ENCODE measurements at regions not wholly inside any gene's neighbourhood (a gene's known extent, or its start where the extent isn't known, plus 50 kb on each side); places are given as distances from the start of the nearest gene placed in this dataset.
A peak's percentile ranks its signal among the peaks of the same experiment; 100 is the strongest.

GRCh38 chr9:82234160-82234943 is 245.8 kb downstream of the SPATA31D1 start:
- no peak overlapping the region for H3K4me3 ChIP-seq
- H3K27me3 ChIP-seq, result no peaks in the 10 kb centered on the region
- no peak overlapping the region for H3K27ac ChIP-seq
- no peak overlapping the region for H3K4me2 ChIP-seq
- no peak for TF ChIP-seq Cebpa-rat (IDR thresholded peaks at IDR 0.05)
- H4K20me1 ChIP-seq, result no peaks in the 10 kb centered on the region
- no peak overlapping the region for H3K9ac ChIP-seq
- peaks cover 38% of the 10 kb centered on the region for H3K9me3 ChIP-seq
- no peaks in the 10 kb centered on the region for H3K4me1 ChIP-seq
- H3K36me3 ChIP-seq, result no peaks in the 10 kb centered on the region

GRCh38 chr9:82242285-82242963 is 253.9 kb downstream of the SPATA31D1 start:
- no peaks in the 10 kb centered on the region for H3K27me3 ChIP-seq
- no peaks in the 10 kb centered on the region for H4K20me1 ChIP-seq
- H3K4me3 ChIP-seq, result no peak overlapping the region
- H3K27ac ChIP-seq, result no peak overlapping the region
- no peak overlapping the region for H3K9ac ChIP-seq
- H3K4me2 ChIP-seq, result no peak overlapping the region
- H3K4me1 ChIP-seq, result peaks cover 16% of the 10 kb centered on the region
- no peaks in the 10 kb centered on the region for H3K36me3 ChIP-seq
- H3K9me3 ChIP-seq, result peaks cover 33% of the 10 kb centered on the region
- TF ChIP-seq Cebpa-rat (IDR thresholded peaks at IDR 0.05), result no peak

- H4K20me1 ChIP-seq, result no peaks in the 10 kb centered on the region
- H3K9me3 ChIP-seq, result peaks cover 10% of the 10 kb centered on the region
- no peak overlapping the region for H3K4me3 ChIP-seq
- no peak for TF ChIP-seq Cebpa-rat (IDR thresholded peaks at IDR 0.05)
- no peak overlapping the region for H3K27ac ChIP-seq
- no peaks in the 10 kb centered on the region for H3K27me3 ChIP-seq
- no peak overlapping the region for H3K9ac ChIP-seq
- peaks cover 16% of the 10 kb centered on the region for H3K4me1 ChIP-seq
- H3K36me3 ChIP-seq, result no peaks in the 10 kb centered on the region
- peak overlapping the region; percentile 37 for H3K4me2 ChIP-seq
Measured at GRCh38 chr9:82247318-82247717, 258.7 kb downstream of the SPATA31D1 start.

DNA sequence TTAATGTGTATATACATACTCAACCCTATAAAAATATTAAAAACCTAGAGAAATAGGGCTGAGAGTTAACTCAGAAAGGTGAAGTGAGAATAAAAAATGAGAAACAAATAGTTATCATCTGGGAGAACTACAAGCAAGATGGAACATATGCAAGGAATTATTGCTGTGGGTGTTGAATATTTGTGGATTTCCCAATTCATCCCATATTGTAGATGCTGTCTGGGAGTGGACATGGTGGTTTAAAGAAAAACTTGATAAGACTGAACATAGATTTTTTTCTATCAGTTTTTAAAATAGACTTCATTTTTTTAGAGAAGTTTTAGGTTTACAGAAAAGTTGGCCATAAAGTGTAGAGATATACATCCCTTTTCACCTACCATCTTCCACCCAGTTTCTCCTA is 263.5 kb downstream of the SPATA31D1 start:
- Histone ChIP-seq H3K4me1 (peaks cover 5% of the 10 kb centered on the region), H3K27me3 (no peaks in the 10 kb centered on the region), H3K9me3 (no peaks in the 10 kb centered on the region), H4K20me1 (no peaks in the 10 kb centered on the region), H3K4me2 (no peak overlapping the region), H3K9ac (no peak overlapping the region), H3K36me3 (no peaks in the 10 kb centered on the region), H3K4me3 (no peak overlapping the region), H3K27ac (no peak overlapping the region)
- no peak for TF ChIP-seq Cebpa-rat (IDR thresholded peaks at IDR 0.05)

DNA sequence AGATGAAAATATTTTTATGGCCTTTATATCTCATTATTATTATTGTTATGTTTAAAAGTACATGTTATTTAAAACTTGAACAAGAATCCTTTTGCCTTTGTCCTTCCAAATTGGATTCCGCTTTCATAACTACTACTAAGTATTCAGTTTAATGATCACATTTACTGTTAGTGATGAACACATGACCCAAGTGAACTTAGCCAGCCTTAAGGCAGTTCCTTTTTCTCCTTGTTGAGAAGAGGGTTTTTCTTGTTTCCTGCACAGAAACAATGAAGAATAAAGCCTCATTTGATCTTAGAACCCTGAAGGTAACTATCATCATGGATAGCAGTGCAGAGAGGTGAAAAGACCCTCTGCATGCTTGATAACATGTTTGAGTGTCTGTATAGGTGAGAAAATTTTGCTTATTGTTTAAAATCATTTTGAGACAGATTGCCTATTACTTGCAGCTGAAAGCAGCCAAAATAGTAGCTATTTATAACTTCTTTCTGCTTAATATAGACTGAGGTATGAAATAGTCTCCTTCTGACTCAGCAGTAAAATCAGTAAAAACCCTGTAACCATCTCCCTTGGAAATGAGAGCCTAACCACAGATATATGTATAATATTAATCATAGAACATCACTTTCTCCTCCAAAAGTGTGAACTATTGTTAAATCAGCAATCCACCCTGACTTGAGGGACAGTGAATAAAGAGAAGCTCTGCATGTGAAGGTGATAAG is 266.2 kb downstream of the SPATA31D1 start:
- Histone ChIP-seq H3K27me3 (no peaks in the 10 kb centered on the region), H3K4me1 (no peaks in the 10 kb centered on the region), H3K4me3 (no peak overlapping the region), H4K20me1 (no peaks in the 10 kb centered on the region), H3K4me2 (no peak overlapping the region), H3K27ac (no peak overlapping the region), H3K36me3 (no peaks in the 10 kb centered on the region), H3K9me3 (no peaks in the 10 kb centered on the region), H3K9ac (no peak overlapping the region)
- no peak for TF ChIP-seq Cebpa-rat (IDR thresholded peaks at IDR 0.05)

- no peak overlapping the region for H3K4me3 ChIP-seq
Measured at GRCh38 chr9:82255481-82256176, 267.1 kb downstream of the SPATA31D1 start.

DNA sequence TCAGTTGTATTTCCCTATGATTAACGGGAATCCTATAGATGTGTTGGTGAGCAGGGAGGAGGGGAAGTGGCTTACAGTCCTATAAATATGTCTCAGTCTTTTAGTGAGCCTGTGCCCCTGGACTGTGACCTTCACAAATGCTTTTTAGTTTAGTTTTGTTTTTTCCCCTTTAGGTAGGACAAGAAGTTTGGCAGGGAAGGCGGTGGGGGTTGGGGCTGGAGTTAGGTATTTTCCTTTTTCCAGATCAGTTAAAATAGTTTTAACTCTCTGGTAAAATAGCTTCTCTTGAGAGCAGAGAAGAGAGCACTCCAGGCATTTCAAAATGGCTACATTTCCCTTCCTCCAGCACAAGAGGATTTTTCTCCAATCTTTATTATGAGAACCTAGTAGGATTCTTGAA is 272.1 kb downstream of the SPATA31D1 start:
- Histone ChIP-seq H3K27me3 (no peaks in the 10 kb centered on the region), H3K27ac (no peak overlapping the region), H3K9ac (no peak overlapping the region), H4K20me1 (no peaks in the 10 kb centered on the region), H3K9me3 (no peaks in the 10 kb centered on the region), H3K4me3 (no peak overlapping the region), H3K4me2 (no peak overlapping the region), H3K4me1 (no peaks in the 10 kb centered on the region), H3K36me3 (no peaks in the 10 kb centered on the region)
- TF ChIP-seq Cebpa-rat (IDR thresholded peaks at IDR 0.05), result no peak

More at GRCh38 chr9:82255481-82256176, 267.1 kb downstream of the SPATA31D1 start:
- H3K9me3 ChIP-seq, result no peaks in the 10 kb centered on the region
- no peak for TF ChIP-seq Cebpa-rat (IDR thresholded peaks at IDR 0.05)
- no peaks in the 10 kb centered on the region for H3K27me3 ChIP-seq
- no peak overlapping the region for H3K9ac ChIP-seq
- no peaks in the 10 kb centered on the region for H4K20me1 ChIP-seq
- H3K4me2 ChIP-seq, result no peak overlapping the region
- H3K4me1 ChIP-seq, result no peaks in the 10 kb centered on the region
- H3K27ac ChIP-seq, result no peak overlapping the region
- H3K36me3 ChIP-seq, result no peaks in the 10 kb centered on the region

DNA sequence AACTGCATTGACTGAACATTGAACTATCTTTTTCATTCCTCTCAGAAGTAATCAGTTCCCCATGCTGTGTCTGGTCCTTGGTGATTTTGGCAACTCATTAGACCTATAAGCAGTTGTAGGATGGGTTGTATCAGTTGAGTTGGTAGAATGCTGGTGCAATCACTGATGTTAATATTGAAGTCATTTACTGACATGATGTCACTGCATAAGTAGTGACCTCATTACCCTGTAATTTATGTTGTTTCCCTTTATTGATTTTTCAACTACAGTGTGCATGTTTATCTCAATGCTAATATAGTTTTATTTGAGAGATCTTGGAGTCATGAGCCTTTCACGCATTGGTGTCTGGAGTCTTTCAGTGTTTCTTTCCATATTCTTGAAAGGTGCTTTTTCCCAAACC is 275.0 kb downstream of the SPATA31D1 start:
- H3K27ac ChIP-seq, result no peak overlapping the region

DNA sequence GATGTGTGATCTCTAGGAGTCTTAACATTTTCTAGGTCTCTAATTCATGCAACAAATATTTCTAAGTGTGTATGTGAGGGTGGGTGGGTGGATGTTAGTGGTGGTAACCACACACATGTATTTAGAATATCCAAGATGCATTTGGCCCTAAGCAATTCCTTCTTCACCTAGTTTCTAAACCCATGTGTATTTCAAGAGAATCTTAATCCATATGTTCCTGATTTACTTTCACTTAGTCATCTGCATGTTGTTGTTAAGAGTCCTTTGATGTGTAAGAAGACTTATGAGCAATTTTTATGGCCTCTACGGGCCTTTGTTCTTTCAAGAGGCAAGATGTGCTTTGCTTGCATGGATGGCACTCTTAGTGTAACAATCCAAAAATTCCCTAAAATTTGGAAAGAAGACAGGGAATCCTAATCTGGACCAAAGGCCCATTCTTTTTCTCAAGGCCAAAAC is 282.6 kb downstream of the SPATA31D1 start:
- no peak overlapping the region for H3K4me3 ChIP-seq
- H4K20me1 ChIP-seq, result no peaks in the 10 kb centered on the region
- no peak overlapping the region for H3K9ac ChIP-seq
- H3K4me2 ChIP-seq, result no peak overlapping the region
- H3K9me3 ChIP-seq, result no peaks in the 10 kb centered on the region
- TF ChIP-seq Cebpa-rat (IDR thresholded peaks at IDR 0.05), result no peak
- H3K4me1 ChIP-seq, result no peaks in the 10 kb centered on the region
- H3K27me3 ChIP-seq, result no peaks in the 10 kb centered on the region
- H3K27ac ChIP-seq, result no peak overlapping the region
- no peaks in the 10 kb centered on the region for H3K36me3 ChIP-seq

More for the DNA sequence above, 275.0 kb downstream of the SPATA31D1 start:
- H3K9me3 ChIP-seq, result no peaks in the 10 kb centered on the region
- H3K27me3 ChIP-seq, result no peaks in the 10 kb centered on the region
- no peaks in the 10 kb centered on the region for H4K20me1 ChIP-seq
- no peaks in the 10 kb centered on the region for H3K4me1 ChIP-seq
- H3K4me2 ChIP-seq, result no peak overlapping the region
- no peak overlapping the region for H3K4me3 ChIP-seq
- no peak overlapping the region for H3K9ac ChIP-seq
- TF ChIP-seq Cebpa-rat (IDR thresholded peaks at IDR 0.05), result no peak
- no peaks in the 10 kb centered on the region for H3K36me3 ChIP-seq

Data from BLaER1 (cell line).